ENCODE measurements at regions not wholly inside any gene's neighbourhood (a gene's known extent, or its start where the extent isn't known, plus 50 kb on each side); places are given as distances from the start of the nearest gene placed in this dataset.

GRCh38 chr1:95176861-95177260 is 57.1 kb upstream of the RWDD3 start:
- H3K36me3 ChIP-seq = peaks cover 0 to 9% (median 0%) of the 10 kb centered on the region in 3 donors
- no peaks in the 10 kb centered on the region for H3K9me3 ChIP-seq
- no peak for FAIRE-seq
- intact Hi-C loops (cut with DNase I) = no loop called here
- H3K27ac ChIP-seq = no peak overlapping the region
- ATAC-seq = no peak
- H3K27me3 ChIP-seq = no peaks in the 10 kb centered on the region
- no peak for DNase-seq
- no peak for TF ChIP-seq CTCF (IDR thresholded peaks at IDR 0.05)
- H3K4me3 ChIP-seq = no peak overlapping the region
- no peaks in the 10 kb centered on the region for H3K4me1 ChIP-seq

- H3K27me3 ChIP-seq = no peaks in the 10 kb centered on the region
- TF ChIP-seq CTCF (IDR thresholded peaks at IDR 0.05) = no peak
- H3K4me1 ChIP-seq = no peaks in the 10 kb centered on the region
- peaks cover 0 to 9% (median 0%) of the 10 kb centered on the region in 3 donors for H3K36me3 ChIP-seq
- DNase-seq = no peak
- ATAC-seq = peak in 1 of 4 donors; percentile 61
- no peak overlapping the region for H3K27ac ChIP-seq
- H3K9me3 ChIP-seq = no peaks in the 10 kb centered on the region
- intact Hi-C loops (cut with DNase I) = no loop called here
- 59 to 66% methylated on average over 2 of the region's 2 CpGs for WGBS, 2 donors
- FAIRE-seq = no peak
- H3K4me3 ChIP-seq = no peak overlapping the region
Measured at GRCh38 chr1:95179205-95179986, 54.6 kb upstream of the RWDD3 start.

- 95 to 97% methylated on average over 2 of the region's 2 CpGs for WGBS, 2 donors
- Histone ChIP-seq H3K27ac (no peak overlapping the region), H3K9me3 (no peaks in the 10 kb centered on the region), H3K36me3 (peaks cover 0 to 4% (median 0%) of the 10 kb centered on the region in 3 donors), H3K4me3 (no peak overlapping the region), H3K27me3 (no peaks in the 10 kb centered on the region), H3K4me1 (no peaks in the 10 kb centered on the region)
- no peak for ATAC-seq
- no peak for TF ChIP-seq CTCF (IDR thresholded peaks at IDR 0.05)
- no peak for FAIRE-seq
- no peak for DNase-seq
- intact Hi-C loops (cut with DNase I) = no loop called here
Measured at GRCh38 chr1:95180371-95180770, 53.6 kb upstream of the RWDD3 start.

GRCh38 chr1:95181096-95181495 is 52.9 kb upstream of the RWDD3 start:
- H3K9me3 ChIP-seq = no peaks in the 10 kb centered on the region
- intact Hi-C loops (cut with DNase I) = no loop called here
- H3K4me3 ChIP-seq = no peak overlapping the region
- H3K36me3 ChIP-seq = no peaks in the 10 kb centered on the region
- FAIRE-seq (no peak), DNase-seq (no peak), ATAC-seq (no peak)
- no peaks in the 10 kb centered on the region for H3K27me3 ChIP-seq
- no peaks in the 10 kb centered on the region for H3K4me1 ChIP-seq
- no peak overlapping the region for H3K27ac ChIP-seq
- TF ChIP-seq CTCF (IDR thresholded peaks at IDR 0.05) = no peak

GRCh38 chr1:95183952-95184351 is 50.1 kb upstream of the RWDD3 start:
- intact Hi-C loops (cut with DNase I) = no loop called here

More at GRCh38 chr1:95183952-95184351, 50.1 kb upstream of the RWDD3 start:
- FAIRE-seq = no peak
- no peak for DNase-seq
- Histone ChIP-seq H3K9me3 (no peaks in the 10 kb centered on the region), H3K36me3 (no peaks in the 10 kb centered on the region), H3K27me3 (no peaks in the 10 kb centered on the region), H3K27ac (no peak overlapping the region), H3K4me3 (no peak overlapping the region), H3K4me1 (no peaks in the 10 kb centered on the region)
- no peak for TF ChIP-seq CTCF (IDR thresholded peaks at IDR 0.05)
- no peak for ATAC-seq
